BE2C (cell line): ENCODE measurements at regions not wholly inside any gene's neighbourhood (a gene's known extent, or its start where the extent isn't known, plus 50 kb on each side); places are given as distances from the start of the nearest gene placed in this dataset.

Source experiments
- DNase-seq: peaks from one replicate; pipeline ENCODE4 v3.0.0-alpha.2; 2020
- H3K27me3 ChIP-seq: fragments of 250-450 bp; sonication (Bioruptor Pico); 2 replicates; pipeline ENCODE4 v1.5.1; 2020; ENCODE audit warnings: mild to moderate bottlenecking
- H3K36me3 ChIP-seq: fragments of 250-450 bp; sonication (Bioruptor Pico); 2 replicates; pipeline ENCODE4 v1.5.1; 2020; ENCODE audit warnings: mild to moderate bottlenecking
- H3K4me1 ChIP-seq: fragments of 250-450 bp; sonication (Bioruptor Pico); 2 replicates; pipeline ENCODE4 v1.5.1; 2020
- H3K4me3 ChIP-seq: 2 replicates; pipeline ENCODE4 v1.5.1; 2011; ENCODE audit warnings: low read depth, low read length
- H3K9me3 ChIP-seq: fragments of 250-450 bp; sonication (Bioruptor Pico); 2 replicates; pipeline ENCODE4 v1.5.1; 2020
- TF ChIP-seq, protein P1 (sequence below): IDR thresholded peaks from 2 replicates; pipeline ENCODE4 v1.5.1; 2012; ENCODE audit warnings: mild to moderate bottlenecking, low read depth, low read length

- TF ChIP-seq, protein P1, sequence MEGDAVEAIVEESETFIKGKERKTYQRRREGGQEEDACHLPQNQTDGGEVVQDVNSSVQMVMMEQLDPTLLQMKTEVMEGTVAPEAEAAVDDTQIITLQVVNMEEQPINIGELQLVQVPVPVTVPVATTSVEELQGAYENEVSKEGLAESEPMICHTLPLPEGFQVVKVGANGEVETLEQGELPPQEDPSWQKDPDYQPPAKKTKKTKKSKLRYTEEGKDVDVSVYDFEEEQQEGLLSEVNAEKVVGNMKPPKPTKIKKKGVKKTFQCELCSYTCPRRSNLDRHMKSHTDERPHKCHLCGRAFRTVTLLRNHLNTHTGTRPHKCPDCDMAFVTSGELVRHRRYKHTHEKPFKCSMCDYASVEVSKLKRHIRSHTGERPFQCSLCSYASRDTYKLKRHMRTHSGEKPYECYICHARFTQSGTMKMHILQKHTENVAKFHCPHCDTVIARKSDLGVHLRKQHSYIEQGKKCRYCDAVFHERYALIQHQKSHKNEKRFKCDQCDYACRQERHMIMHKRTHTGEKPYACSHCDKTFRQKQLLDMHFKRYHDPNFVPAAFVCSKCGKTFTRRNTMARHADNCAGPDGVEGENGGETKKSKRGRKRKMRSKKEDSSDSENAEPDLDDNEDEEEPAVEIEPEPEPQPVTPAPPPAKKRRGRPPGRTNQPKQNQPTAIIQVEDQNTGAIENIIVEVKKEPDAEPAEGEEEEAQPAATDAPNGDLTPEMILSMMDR: no peak
- Histone ChIP-seq H3K27me3 (no peaks in the 10 kb centered on the region), H3K4me3 (no peak overlapping the region), H3K4me1 (no peaks in the 10 kb centered on the region), H3K36me3 (no peaks in the 10 kb centered on the region), H3K9me3 (no peaks in the 10 kb centered on the region)
- no peak for DNase-seq
Observed at GRCh38 chr6:56334937-56335336, 87.6 kb upstream of the COL21A1 start.

- no peak overlapping the region for H3K4me3 ChIP-seq
- no peaks in the 10 kb centered on the region for H3K27me3 ChIP-seq
- no peak for DNase-seq
- no peaks in the 10 kb centered on the region for H3K36me3 ChIP-seq
- TF ChIP-seq, protein P1: no peak
- H3K9me3 ChIP-seq: no peaks in the 10 kb centered on the region
- no peaks in the 10 kb centered on the region for H3K4me1 ChIP-seq
Observed at GRCh38 chr6:56329271-56330050, 82.1 kb upstream of the COL21A1 start.

DNA sequence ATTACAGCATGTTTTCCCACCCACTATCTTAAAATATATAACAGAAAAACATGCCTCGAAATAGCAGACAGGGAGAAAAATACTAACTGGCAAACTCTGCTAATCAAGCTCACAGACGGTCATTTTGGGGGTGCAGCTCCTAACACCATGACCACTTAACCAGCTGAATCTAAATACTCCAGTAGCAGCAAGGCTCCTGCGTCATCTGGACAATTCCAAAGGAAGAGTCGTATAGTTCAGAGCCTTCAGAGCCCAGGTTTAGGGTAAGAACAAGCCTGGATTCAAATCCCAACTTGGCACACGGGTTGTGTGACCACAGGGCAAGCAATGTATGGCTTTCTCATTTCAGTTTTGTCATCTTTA is 81.3 kb upstream of the COL21A1 start:
- H3K4me1 ChIP-seq: no peaks in the 10 kb centered on the region
- TF ChIP-seq, protein P1: no peak
- no peaks in the 10 kb centered on the region for H3K27me3 ChIP-seq
- no peaks in the 10 kb centered on the region for H3K9me3 ChIP-seq
- H3K4me3 ChIP-seq: no peak overlapping the region
- DNase-seq: no peak
- H3K36me3 ChIP-seq: no peaks in the 10 kb centered on the region

- Histone ChIP-seq H3K4me1 (no peaks in the 10 kb centered on the region), H3K9me3 (no peaks in the 10 kb centered on the region), H3K27me3 (no peaks in the 10 kb centered on the region), H3K36me3 (no peaks in the 10 kb centered on the region), H3K4me3 (no peak overlapping the region)
- DNase-seq: no peak
- TF ChIP-seq, protein P1: no peak
Observed at GRCh38 chr6:56327946-56328727, 80.8 kb upstream of the COL21A1 start.

GRCh38 chr6:56324396-56324795 is 77.0 kb upstream of the COL21A1 start:
- Histone ChIP-seq H3K4me3 (no peak overlapping the region), H3K9me3 (no peaks in the 10 kb centered on the region), H3K4me1 (no peaks in the 10 kb centered on the region), H3K36me3 (no peaks in the 10 kb centered on the region), H3K27me3 (no peaks in the 10 kb centered on the region)
- TF ChIP-seq, protein P1: no peak
- DNase-seq: no peak

GRCh38 chr6:56318851-56319250 is 71.5 kb upstream of the COL21A1 start:
- Histone ChIP-seq H3K27me3 (no peaks in the 10 kb centered on the region), H3K4me3 (no peak overlapping the region), H3K36me3 (no peaks in the 10 kb centered on the region), H3K4me1 (no peaks in the 10 kb centered on the region), H3K9me3 (no peaks in the 10 kb centered on the region)
- TF ChIP-seq, protein P1: no peak
- DNase-seq: no peak
